ENCODE measurements at regions not wholly inside any gene's neighbourhood (a gene's known extent, or its start where the extent isn't known, plus 50 kb on each side); places are given as distances from the start of the nearest gene placed in this dataset.

DNA sequence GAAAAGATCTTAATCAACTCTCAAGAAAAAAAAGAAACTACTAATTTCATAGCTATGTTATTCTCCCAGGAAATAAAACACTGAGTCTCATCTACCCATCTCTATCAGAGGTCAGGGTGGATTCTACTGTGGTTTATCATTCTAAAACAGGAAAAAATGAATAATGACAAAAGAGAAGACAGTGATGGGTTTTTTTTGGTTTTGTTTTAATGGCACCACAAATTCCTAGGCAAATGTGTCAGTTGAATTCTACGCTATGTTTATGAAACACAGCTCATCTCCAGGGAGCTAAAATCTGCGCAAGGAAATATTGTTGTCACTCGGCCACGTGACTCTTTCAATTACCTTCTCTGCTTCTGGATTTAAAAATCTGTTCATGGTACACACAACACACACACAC, 393.4 kb upstream of the SORCS1 start:
- DNase-seq (ENCODE audit: low spot score) (no peak), ATAC-seq (ENCODE audit: insufficient number of reproducible peaks, low FRiP score, low read depth) (no peak)
- Histone ChIP-seq H3K27me3 (replicated peaks; ENCODE audit: insufficient read depth) (no peaks in the 10 kb centered on the region), H3K4me3 (no peak overlapping the region), H3K9me3 (no peaks in the 10 kb centered on the region), H3K36me3 (no peaks in the 10 kb centered on the region), H3K4me1 (ENCODE audit: control insufficient read depth in 1 of 2, low read depth in 2 of 2) (no peaks in the 10 kb centered on the region), H3K27ac (no peak overlapping the region)
- TF ChIP-seq, protein P1, sequence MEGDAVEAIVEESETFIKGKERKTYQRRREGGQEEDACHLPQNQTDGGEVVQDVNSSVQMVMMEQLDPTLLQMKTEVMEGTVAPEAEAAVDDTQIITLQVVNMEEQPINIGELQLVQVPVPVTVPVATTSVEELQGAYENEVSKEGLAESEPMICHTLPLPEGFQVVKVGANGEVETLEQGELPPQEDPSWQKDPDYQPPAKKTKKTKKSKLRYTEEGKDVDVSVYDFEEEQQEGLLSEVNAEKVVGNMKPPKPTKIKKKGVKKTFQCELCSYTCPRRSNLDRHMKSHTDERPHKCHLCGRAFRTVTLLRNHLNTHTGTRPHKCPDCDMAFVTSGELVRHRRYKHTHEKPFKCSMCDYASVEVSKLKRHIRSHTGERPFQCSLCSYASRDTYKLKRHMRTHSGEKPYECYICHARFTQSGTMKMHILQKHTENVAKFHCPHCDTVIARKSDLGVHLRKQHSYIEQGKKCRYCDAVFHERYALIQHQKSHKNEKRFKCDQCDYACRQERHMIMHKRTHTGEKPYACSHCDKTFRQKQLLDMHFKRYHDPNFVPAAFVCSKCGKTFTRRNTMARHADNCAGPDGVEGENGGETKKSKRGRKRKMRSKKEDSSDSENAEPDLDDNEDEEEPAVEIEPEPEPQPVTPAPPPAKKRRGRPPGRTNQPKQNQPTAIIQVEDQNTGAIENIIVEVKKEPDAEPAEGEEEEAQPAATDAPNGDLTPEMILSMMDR (IDR thresholded peaks at IDR 0.05): no peak

DNA sequence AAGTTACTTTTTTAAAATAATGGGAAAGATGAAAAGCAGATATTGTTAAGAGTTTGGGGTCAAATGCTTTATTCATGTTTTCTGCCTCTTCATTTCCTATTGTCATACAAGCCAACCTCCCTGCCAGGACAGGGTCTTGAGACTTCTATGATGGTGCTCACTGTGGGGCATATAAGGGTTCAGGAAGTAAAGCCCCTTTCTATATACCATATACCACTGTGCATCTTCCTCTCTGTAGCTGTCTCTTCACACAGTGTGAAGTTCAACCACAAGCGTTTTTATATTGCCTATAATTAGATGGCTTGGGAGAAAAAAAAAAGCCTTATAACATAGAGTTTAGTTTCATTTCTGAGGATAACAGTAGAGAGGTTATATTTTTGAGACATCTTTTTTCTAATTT, 389.8 kb upstream of the SORCS1 start:
- Histone ChIP-seq H3K27ac (no peak overlapping the region), H3K36me3 (no peaks in the 10 kb centered on the region), H3K4me1 (ENCODE audit: control insufficient read depth in 1 of 2, low read depth in 2 of 2) (no peaks in the 10 kb centered on the region), H3K4me3 (no peak overlapping the region), H3K27me3 (replicated peaks; ENCODE audit: insufficient read depth) (no peaks in the 10 kb centered on the region), H3K9me3 (no peaks in the 10 kb centered on the region)
- ATAC-seq (ENCODE audit: insufficient number of reproducible peaks, low FRiP score, low read depth): no peak
- TF ChIP-seq, protein P1 (IDR thresholded peaks at IDR 0.05): no peak
- DNase-seq (ENCODE audit: low spot score): no peak

DNA sequence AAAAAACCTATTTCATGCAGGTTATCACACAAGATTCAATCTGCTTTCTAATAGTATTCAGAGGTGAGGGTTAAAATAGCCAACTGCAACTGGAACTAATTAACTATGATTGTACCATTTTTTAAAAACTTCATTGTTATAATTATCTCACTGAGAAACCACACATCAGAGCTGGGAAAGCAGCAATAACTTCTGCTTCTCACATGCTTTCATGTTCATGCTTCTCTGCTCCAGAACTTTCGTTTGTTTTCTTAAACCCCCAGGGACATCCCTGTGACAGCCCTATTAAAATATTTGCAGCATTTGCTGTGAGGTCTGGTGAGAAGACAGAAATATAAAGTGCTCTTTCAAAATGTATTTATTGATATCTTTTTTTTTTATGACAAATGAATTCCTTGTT, 389.0 kb upstream of the SORCS1 start:
- H3K9me3 ChIP-seq: no peaks in the 10 kb centered on the region
- TF ChIP-seq, protein P1 (IDR thresholded peaks at IDR 0.05): no peak
- H3K36me3 ChIP-seq: no peaks in the 10 kb centered on the region
- DNase-seq (ENCODE audit: low spot score) (no peak), ATAC-seq (ENCODE audit: insufficient number of reproducible peaks, low FRiP score, low read depth) (no peak)
- no peaks in the 10 kb centered on the region for H3K27me3 ChIP-seq (replicated peaks; ENCODE audit: insufficient read depth)
- H3K4me3 ChIP-seq: no peak overlapping the region
- no peaks in the 10 kb centered on the region for H3K4me1 ChIP-seq (ENCODE audit: control insufficient read depth in 1 of 2, low read depth in 2 of 2)
- H3K27ac ChIP-seq: no peak overlapping the region

DNA sequence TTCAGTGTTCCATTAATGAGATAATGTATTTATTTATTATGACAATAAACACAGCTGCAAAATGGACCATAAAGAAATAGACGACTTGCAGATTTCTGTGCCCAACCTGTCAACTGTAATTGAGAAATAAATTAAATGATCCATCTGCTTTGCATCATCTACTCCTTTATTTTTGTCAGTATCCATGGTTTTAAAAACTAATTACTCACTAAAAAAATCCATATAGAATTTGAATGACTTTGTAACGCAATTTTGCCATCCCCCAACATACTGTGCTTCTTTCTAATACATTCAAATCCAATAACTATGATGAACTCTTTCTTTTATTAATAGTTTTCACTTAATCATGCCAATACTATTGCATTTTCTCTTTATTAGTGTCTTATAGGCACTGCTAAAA, 388.5 kb upstream of the SORCS1 start:
- Histone ChIP-seq H3K4me1 (ENCODE audit: control insufficient read depth in 1 of 2, low read depth in 2 of 2) (no peaks in the 10 kb centered on the region), H3K4me3 (no peak overlapping the region), H3K27ac (no peak overlapping the region), H3K9me3 (no peaks in the 10 kb centered on the region), H3K36me3 (no peaks in the 10 kb centered on the region), H3K27me3 (replicated peaks; ENCODE audit: insufficient read depth) (no peaks in the 10 kb centered on the region)
- DNase-seq (ENCODE audit: low spot score): no peak
- TF ChIP-seq, protein P1 (IDR thresholded peaks at IDR 0.05): no peak
- ATAC-seq (ENCODE audit: insufficient number of reproducible peaks, low FRiP score, low read depth): no peak

DNA sequence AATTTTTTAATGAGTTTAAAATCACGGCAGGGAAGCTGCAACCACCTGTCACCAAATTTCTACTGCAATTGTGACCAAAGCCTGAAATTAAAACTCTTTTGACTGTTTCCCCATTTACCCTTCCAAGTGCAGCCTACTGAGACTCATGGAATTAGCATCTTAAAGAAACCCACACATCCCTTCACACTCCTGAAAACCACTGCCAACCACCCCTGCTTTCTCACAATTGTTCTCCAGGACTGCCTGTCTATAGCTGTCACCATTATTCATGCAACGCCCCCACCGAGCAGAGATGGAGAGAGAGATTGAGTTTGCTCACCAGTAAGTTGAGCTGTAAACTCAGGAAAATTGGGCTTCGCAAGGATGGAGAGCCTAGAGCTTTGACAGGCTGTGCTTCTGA, 383.8 kb upstream of the SORCS1 start:
- no peaks in the 10 kb centered on the region for H3K4me1 ChIP-seq (ENCODE audit: control insufficient read depth in 1 of 2, low read depth in 2 of 2)
- DNase-seq (ENCODE audit: low spot score) (no peak), ATAC-seq (ENCODE audit: insufficient number of reproducible peaks, low FRiP score, low read depth) (no peak)
- TF ChIP-seq, protein P1 (IDR thresholded peaks at IDR 0.05): no peak
- H3K27ac ChIP-seq: no peak overlapping the region
- H3K36me3 ChIP-seq: no peaks in the 10 kb centered on the region
- no peaks in the 10 kb centered on the region for H3K27me3 ChIP-seq (replicated peaks; ENCODE audit: insufficient read depth)
- no peaks in the 10 kb centered on the region for H3K9me3 ChIP-seq
- no peak overlapping the region for H3K4me3 ChIP-seq
